ENCODE measurements at regions not wholly inside any gene's neighbourhood (a gene's known extent, or its start where the extent isn't known, plus 50 kb on each side); places are given as distances from the start of the nearest gene placed in this dataset.

- no peak for TF ChIP-seq CTCF (IDR thresholded peaks at IDR 0.05; ENCODE audit: low read depth, low read length)
- TF ChIP-seq EZH2phosphoT487 (IDR thresholded peaks at IDR 0.05; ENCODE audit: low read depth) = no peak
Observed at GRCh38 chr1:214971071-214971470, 111.5 kb upstream of the KCNK2 start.

Data from OCI-LY3 (cell line).